Superior temporal gyrus (tissue), 1 donor: ENCODE measurements at regions not wholly inside any gene's neighbourhood (a gene's known extent, or its start where the extent isn't known, plus 50 kb on each side); places are given as distances from the start of the nearest gene placed in this dataset.

Source experiments
- DNase-seq: peaks from one replicate; pipeline ENCODE4 v3.0.0-alpha.2; 2016; ENCODE audit errors: extremely low spot score

GRCh38 chrX:2608638-2609430, 82.3 kb upstream of the CD99 start:
- DNase-seq, result no peak

GRCh38 chrX:2607113-2607512, 84.0 kb upstream of the CD99 start:
- DNase-seq, result no peak

- DNase-seq, result no peak
Observed at GRCh38 chrX:2600564-2600963, 90.5 kb upstream of the CD99 start.

- DNase-seq, result no peak
Observed at GRCh38 chrX:2596555-2597255, 94.4 kb upstream of the CD99 start.

- no peak for DNase-seq
Observed at GRCh38 chrX:2596045-2596444, 95.0 kb upstream of the CD99 start.

GRCh38 chrX:2595258-2595657, 94.5 kb upstream of the DHRSX start:
- DNase-seq, result no peak

- no peak for DNase-seq
Observed at GRCh38 chrX:2594491-2594890, 93.7 kb upstream of the DHRSX start.

- DNase-seq, result no peak
Observed at GRCh38 chrX:2592279-2592678, 91.5 kb upstream of the DHRSX start.

GRCh38 chrX:2589186-2590020, 88.6 kb upstream of the DHRSX start:
- DNase-seq, result no peak

- no peak for DNase-seq
Observed at GRCh38 chrX:2588049-2588448, 87.3 kb upstream of the DHRSX start.

- no peak for DNase-seq
Observed at GRCh38 chrX:2587146-2587545, 86.4 kb upstream of the DHRSX start.

- DNase-seq, result no peak
Observed at GRCh38 chrX:2585158-2585470, 84.3 kb upstream of the DHRSX start.

GRCh38 chrX:2584251-2585157, 83.7 kb upstream of the DHRSX start:
- DNase-seq, result no peak

- no peak for DNase-seq
Observed at GRCh38 chrX:2583194-2584162, 82.7 kb upstream of the DHRSX start.

- DNase-seq, result no peak
Observed at GRCh38 chrX:2582667-2583066, 81.9 kb upstream of the DHRSX start.

GRCh38 chrX:2581296-2581695, 80.5 kb upstream of the DHRSX start:
- no peak for DNase-seq

GRCh38 chrX:2578864-2579263, 78.1 kb upstream of the DHRSX start:
- DNase-seq, result no peak

GRCh38 chrX:2577844-2578466, 77.2 kb upstream of the DHRSX start:
- DNase-seq, result no peak

- no peak for DNase-seq
Observed at GRCh38 chrX:2576793-2577192, 76.0 kb upstream of the DHRSX start.

GRCh38 chrX:2574271-2574670, 73.5 kb upstream of the DHRSX start:
- DNase-seq, result no peak
